A549 (cell line): ENCODE measurements at regions not wholly inside any gene's neighbourhood (a gene's known extent, or its start where the extent isn't known, plus 50 kb on each side); places are given as distances from the start of the nearest gene placed in this dataset.
"Not testable (repeated sequence)": the region's sequence is repeated elsewhere in the genome, so short reads cannot be mapped to it uniquely, and the experiment has no call there.

Experiments
- ATAC-seq, 2 experiments: fragments of 200-7000 bp in 1 of 2; fragments of >200 bp in 1 of 2; cut with Nextera tagmentation in 1 of 2; cut with Tn5 transposase in 1 of 2; 3 replicates each; pipeline versions ENCODE4 v1.8.0 to v1.9.1; 2018 to 2020; ENCODE audit warnings: mild to moderate bottlenecking in 1 of 2, moderate library complexity in 1 of 2
- CTCF ChIA-PET: fragments of 300-600 bp; sonication (Branson Sonifier 250); formaldehyde crosslinking; extraction: SDS; loops from one replicate; lab custom pipeline; 2021; ENCODE audit warnings: antibody characterized with exemption, inconsistent platforms; lab: Yijun Ruan, JAX
- POLR2A ChIA-PET: fragments of 350-600 bp; formaldehyde crosslinking; extraction: SDS; loops from one replicate; lab custom pipeline; 2021; ENCODE audit warnings: antibody characterized with exemption, inconsistent platforms; lab: Yijun Ruan, JAX
- DNase-seq, 2 experiments: peaks; one replicate each; pipeline versions ENCODE4 v3.0.0 to v3.0.0-alpha.2; 2011 to 2016; ENCODE audit warnings: low read depth in 1 of 2, low spot score in 1 of 2
- FAIRE-seq: peaks from 2 replicates; lab custom pipeline; 2011; peaks lifted over from hg19 to GRCh38; lab: Jason Lieb, UNC
- H3K27ac ChIP-seq, 2 experiments: fragments of >200 bp; sonication (Bioruptor Twin); formaldehyde crosslinking; 3 replicates each; pipeline ENCODE4 v1.5.1; 2016 to 2017
- H3K4me1 ChIP-seq: fragments of >200 bp; sonication (Bioruptor Twin); formaldehyde crosslinking; 3 replicates; pipeline ENCODE4 v1.6.1; 2016
- H3K4me2 ChIP-seq: fragments of >200 bp; sonication (Bioruptor Twin); formaldehyde crosslinking; 3 replicates; pipeline ENCODE4 v1.6.1; 2016
- H3K4me3 ChIP-seq: fragments of >200 bp; sonication (Bioruptor Twin); formaldehyde crosslinking; 3 replicates; pipeline ENCODE4 v1.5.1; 2016
- H3K9me3 ChIP-seq: fragments of >200 bp; sonication (Bioruptor Twin); formaldehyde crosslinking; 3 replicates; pipeline ENCODE4 v1.6.1; 2016
- BHLHE40 ChIP-seq: IDR thresholded peaks from 2 replicates; pipeline ENCODE4 v1.6.1; 2012; ENCODE audit warnings: low read depth, low read length, inconsistent platforms
- CBX2 ChIP-seq: fragments of 200-600 bp; sonication (generic); IDR thresholded peaks from 2 replicates; pipeline ENCODE4 v1.6.1; 2016; ENCODE audit warnings: low read depth, mild to moderate bottlenecking, borderline replicate concordance
- E2F6 ChIP-seq: IDR thresholded peaks from 2 replicates; pipeline ENCODE4 v1.6.1; 2012; ENCODE audit warnings: low read depth, borderline replicate concordance
- EHF ChIP-seq: fragments of 250-450 bp; sonication (Bioruptor Pico); IDR thresholded peaks from 2 replicates; pipeline ENCODE4 v1.5.0; 2020; ENCODE audit warnings: mild to moderate bottlenecking
- EP300 ChIP-seq, 2 experiments: fragments of >200 bp; sonication (Bioruptor Twin); formaldehyde crosslinking; IDR thresholded peaks; 2 replicates in 1 of 2; 3 replicates in 1 of 2; pipeline ENCODE4 v1.6.1; 2016 to 2017
- FOSL2 ChIP-seq, 2 experiments: fragments of 450-650 bp in 1 of 2; fragments of >200 bp in 1 of 2; sonication (Bioruptor Twin) in 1 of 2; formaldehyde crosslinking; IDR thresholded peaks; 2 replicates each; pipeline versions ENCODE4 v1.5.0 to v1.6.1; 2016 to 2020; ENCODE audit warnings: mild to moderate bottlenecking in 1 of 2, moderate library complexity in 1 of 2
- FOXS1 ChIP-seq: fragments of 250-450 bp; sonication (Bioruptor Pico); IDR thresholded peaks from 2 replicates; pipeline ENCODE4 v1.5.0; 2020; ENCODE audit warnings: mild to moderate bottlenecking, moderate library complexity
- GATA3 ChIP-seq: IDR thresholded peaks from 2 replicates; pipeline ENCODE4 v1.6.1; 2012; ENCODE audit warnings: borderline replicate concordance
- HEYL ChIP-seq: fragments of 250-450 bp; sonication (Bioruptor Pico); IDR thresholded peaks from 2 replicates; pipeline ENCODE4 v1.8.0; 2021; ENCODE audit warnings: mild to moderate bottlenecking, moderate library complexity
- HOXB13 ChIP-seq: fragments of 250-450 bp; sonication (Bioruptor Pico); IDR thresholded peaks from 2 replicates; pipeline ENCODE4 v1.5.0; 2020; ENCODE audit warnings: low read depth, mild to moderate bottlenecking, moderate library complexity
- JUN ChIP-seq, 2 experiments: fragments of >200 bp; sonication (Bioruptor Twin); formaldehyde crosslinking; IDR thresholded peaks; 2 replicates in 1 of 2; 3 replicates in 1 of 2; pipeline ENCODE4 v1.6.1; 2016 to 2017
- JUNB ChIP-seq: fragments of >200 bp; sonication (Bioruptor Twin); formaldehyde crosslinking; IDR thresholded peaks from 2 replicates; pipeline ENCODE4 v1.6.1; 2016
- KDM1A ChIP-seq: fragments of 200-600 bp; sonication (generic); IDR thresholded peaks from 2 replicates; pipeline ENCODE4 v1.6.1; 2016; ENCODE audit warnings: low read depth, mild to moderate bottlenecking
- MAX ChIP-seq: IDR thresholded peaks from 2 replicates; pipeline ENCODE4 v1.6.1; 2012
- MAZ ChIP-seq: fragments of 150-350 bp; IDR thresholded peaks from 2 replicates; pipeline ENCODE4 v1.6.1; 2014; ENCODE audit warnings: antibody characterized with exemption, low read depth, low read length, borderline replicate concordance
- NR3C1 ChIP-seq: fragments of >200 bp; sonication (Bioruptor Twin); formaldehyde crosslinking; IDR thresholded peaks from 3 replicates; pipeline ENCODE4 v1.6.1; 2017
- PHF8 ChIP-seq: fragments of 200-600 bp; sonication (generic); IDR thresholded peaks from 2 replicates; pipeline ENCODE4 v1.6.1; 2016; ENCODE audit warnings: low read depth, mild to moderate bottlenecking, antibody characterized with exemption, moderate library complexity, borderline replicate concordance
- POLR2A ChIP-seq: IDR thresholded peaks from 2 replicates; pipeline ENCODE4 v1.6.1; 2012; ENCODE audit warnings: mild to moderate bottlenecking, low read length
- RCOR1 ChIP-seq: fragments of 150-350 bp; IDR thresholded peaks from 2 replicates; pipeline ENCODE4 v1.6.1; 2014; ENCODE audit warnings: antibody characterized with exemption, low read length, low read depth
- RNF2 ChIP-seq: fragments of 200-600 bp; sonication (generic); IDR thresholded peaks from 2 replicates; pipeline ENCODE4 v1.6.1; 2016; ENCODE audit warnings: low read depth, mild to moderate bottlenecking, antibody characterized with exemption, moderate library complexity, borderline replicate concordance
- SMC3 ChIP-seq: fragments of >200 bp; sonication (Bioruptor Twin); formaldehyde crosslinking; IDR thresholded peaks from 3 replicates; pipeline ENCODE4 v1.6.1; 2018; ENCODE audit warnings: inconsistent platforms
- TP53 ChIP-seq: fragments of 250-450 bp; sonication (Bioruptor Pico); IDR thresholded peaks from 2 replicates; pipeline ENCODE4 v1.5.0; 2021; ENCODE audit warnings: mild to moderate bottlenecking, moderate library complexity
- USF2 ChIP-seq: fragments of 450-650 bp; IDR thresholded peaks from 2 replicates; pipeline ENCODE4 v1.6.1; 2014; ENCODE audit warnings: antibody characterized with exemption
- ZC3H11A ChIP-seq: fragments of 450-650 bp; IDR thresholded peaks from 2 replicates; pipeline ENCODE4 v1.6.1; 2014; ENCODE audit warnings: antibody characterized with exemption, mild to moderate bottlenecking
- ZNF302 ChIP-seq: fragments of 250-450 bp; sonication (Bioruptor Pico); IDR thresholded peaks from 2 replicates; pipeline ENCODE4 v1.9.0; 2021; ENCODE audit warnings: inconsistent platforms, mild to moderate bottlenecking, moderate library complexity
- ZSCAN20 ChIP-seq: fragments of 250-450 bp; sonication (Bioruptor Pico); IDR thresholded peaks from 2 replicates; pipeline ENCODE4 v1.8.0; 2022; ENCODE audit warnings: mild to moderate bottlenecking, moderate library complexity
- WGBS: methylation state at CpG from one replicate; pipeline ENCODE4 v1.1.6; 2017; ENCODE audit errors: missing lambda C conversion rate; 5-methylcytosine and 5-hydroxymethylcytosine counted together
- TF ChIP-seq, protein P1 (sequence below): fragments of 150-350 bp; IDR thresholded peaks from 2 replicates; pipeline ENCODE4 v1.6.1; 2014; ENCODE audit warnings: low read depth, mild to moderate bottlenecking, low read length

GRCh38 chr1:99397029-99397428 is 132.7 kb downstream of the PLPPR4 start:
- WGBS = 15% methylated on average over 2 of the region's 2 CpGs
- POLR2A ChIA-PET = no interaction called here
- DNase-seq (no peak), FAIRE-seq (no peak), ATAC-seq (no peak)
- Histone ChIP-seq H3K4me2 (no peak overlapping the region), H3K4me3 (no peak overlapping the region), H3K4me1 (no peaks in the 10 kb centered on the region), H3K9me3 (no peaks in the 10 kb centered on the region), H3K27ac (no peak overlapping the region)
- CTCF ChIA-PET = no interaction called here
- no peak for TF ChIP-seq ZC3H11A
- no peak for TF ChIP-seq HOXB13 (CRISPR knock-in tag)
- TF ChIP-seq TP53 (CRISPR knock-in tag) = no peak
- no peak for TF ChIP-seq CBX2
- TF ChIP-seq ZSCAN20 = no peak
- TF ChIP-seq RNF2 = no peak
- TF ChIP-seq PHF8 = no peak
- no peak for TF ChIP-seq GATA3
- no peak for TF ChIP-seq KDM1A
- TF ChIP-seq EHF = no peak
- TF ChIP-seq MAX = no peak
- TF ChIP-seq ZNF302 = no peak
- TF ChIP-seq FOSL2 (IDR thresholded peaks at IDR 0.05) = no peak
- no peak for TF ChIP-seq FOSL2 (CRISPR knock-in tag; IDR thresholded peaks at IDR 0.05)
- TF ChIP-seq BHLHE40 = no peak
- no peak for TF ChIP-seq NR3C1
- no peak for TF ChIP-seq SMC3
- TF ChIP-seq, protein P1, sequence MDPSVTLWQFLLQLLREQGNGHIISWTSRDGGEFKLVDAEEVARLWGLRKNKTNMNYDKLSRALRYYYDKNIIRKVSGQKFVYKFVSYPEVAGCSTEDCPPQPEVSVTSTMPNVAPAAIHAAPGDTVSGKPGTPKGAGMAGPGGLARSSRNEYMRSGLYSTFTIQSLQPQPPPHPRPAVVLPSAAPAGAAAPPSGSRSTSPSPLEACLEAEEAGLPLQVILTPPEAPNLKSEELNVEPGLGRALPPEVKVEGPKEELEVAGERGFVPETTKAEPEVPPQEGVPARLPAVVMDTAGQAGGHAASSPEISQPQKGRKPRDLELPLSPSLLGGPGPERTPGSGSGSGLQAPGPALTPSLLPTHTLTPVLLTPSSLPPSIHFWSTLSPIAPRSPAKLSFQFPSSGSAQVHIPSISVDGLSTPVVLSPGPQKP = no peak
- TF ChIP-seq EP300 (IDR thresholded peaks at IDR 0.05) = no peak
- no peak for TF ChIP-seq MAZ

GRCh38 chr1:99397863-99398262 is 133.6 kb downstream of the PLPPR4 start:
- Histone ChIP-seq H3K9me3 (no peaks in the 10 kb centered on the region), H3K4me2 (no peak overlapping the region)
- DNase-seq = no peak

GRCh38 chr1:99401556-99401955 is 137.3 kb downstream of the PLPPR4 start:
- H3K4me2 ChIP-seq, H3K27ac ChIP-seq, H3K4me3 ChIP-seq, FAIRE-seq, DNase-seq, ATAC-seq, POLR2A ChIA-PET, H3K9me3 ChIP-seq, H3K4me1 ChIP-seq, CTCF ChIA-PET: not testable (repeated sequence)

More at GRCh38 chr1:99397863-99398262, 133.6 kb downstream of the PLPPR4 start:
- ChIA-PET POLR2A (no interaction called here), CTCF (no interaction called here)
- ATAC-seq = no peak
- TF ChIP-seq GATA3 (no peak), JUNB (no peak), ZSCAN20 (no peak), E2F6 (no peak), SMC3 (no peak), NR3C1 (no peak), POLR2A (no peak), HEYL (CRISPR knock-in tag) (no peak), JUN (IDR thresholded peaks at IDR 0.05) (no peak), FOXS1 (CRISPR knock-in tag) (no peak), USF2 (no peak), RCOR1 (no peak)
- TF ChIP-seq, protein P1 = no peak
- no peak for FAIRE-seq
- H3K4me1 ChIP-seq = no peaks in the 10 kb centered on the region
- H3K27ac ChIP-seq = no peak overlapping the region
- no peak overlapping the region for H3K4me3 ChIP-seq

- H3K4me1 ChIP-seq, FAIRE-seq, H3K9me3 ChIP-seq, H3K4me2 ChIP-seq, H3K27ac ChIP-seq, CTCF ChIA-PET, POLR2A ChIA-PET, ATAC-seq, H3K4me3 ChIP-seq, DNase-seq: not testable (repeated sequence)
- WGBS = 54% methylated on average over 4 of the region's 7 CpGs
These were observed 140.1 kb downstream of the PLPPR4 start for GRCh38 chr1:99404399-99404798.

DNA sequence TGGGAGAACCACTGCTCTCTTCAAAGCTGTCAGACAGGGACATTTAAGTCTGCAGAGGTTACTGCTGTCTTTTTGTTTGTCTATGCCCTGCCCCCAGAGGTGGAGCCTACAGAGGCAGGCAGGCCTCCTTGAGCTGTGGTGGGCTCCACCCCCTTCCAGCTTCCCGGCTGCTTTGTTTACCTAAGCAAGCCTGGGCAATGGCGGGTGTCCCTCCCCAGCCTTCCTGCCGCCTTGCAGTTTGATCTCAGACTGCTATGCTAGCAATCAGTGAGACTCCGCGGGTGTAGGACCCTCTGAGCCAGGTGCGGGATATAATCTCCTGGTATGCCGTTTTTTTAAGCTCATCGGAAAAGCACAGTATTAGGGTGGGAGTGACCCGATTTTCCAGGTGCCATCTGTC is 141.0 kb downstream of the PLPPR4 start:
- DNase-seq, FAIRE-seq, CTCF ChIA-PET, H3K27ac ChIP-seq, POLR2A ChIA-PET, H3K4me1 ChIP-seq, H3K4me3 ChIP-seq, H3K9me3 ChIP-seq, ATAC-seq, H3K4me2 ChIP-seq: not testable (repeated sequence)
- WGBS = 55% methylated on average over 9 of the region's 9 CpGs
